Mesodermal cell (in vitro differentiated cells): ENCODE measurements at regions not wholly inside any gene's neighbourhood (a gene's known extent, or its start where the extent isn't known, plus 50 kb on each side); places are given as distances from the start of the nearest gene placed in this dataset.

ENCODE experiments used
- H3K27ac ChIP-seq: 2 replicates; pipeline ENCODE4 v1.7.0; 2013; ENCODE audit warnings: mild to moderate bottlenecking, low read depth, low read length, moderate library complexity; ENCODE audit not compliant: severe bottlenecking
- H3K36me3 ChIP-seq: 2 replicates; pipeline ENCODE4 v1.7.1; 2013; ENCODE audit warnings: mild to moderate bottlenecking, low read length, moderate library complexity; ENCODE audit not compliant: control insufficient read depth, insufficient read depth
- H3K4me1 ChIP-seq: one replicate; pipeline ENCODE4 v1.7.1; 2013; ENCODE audit warnings: mild to moderate bottlenecking, low read length; ENCODE audit not compliant: insufficient read depth, control insufficient read depth, poor library complexity, severe bottlenecking
- H3K4me3 ChIP-seq: 2 replicates; pipeline ENCODE4 v1.7.0; 2013; ENCODE audit warnings: low read length, control low read depth, mild to moderate bottlenecking; ENCODE audit not compliant: insufficient read depth, poor library complexity, severe bottlenecking; ENCODE audit errors: extremely low read depth
- H3K9me3 ChIP-seq: 2 replicates; pipeline ENCODE4 v1.7.1; 2013; ENCODE audit warnings: mild to moderate bottlenecking, low read length, moderate library complexity; ENCODE audit not compliant: control insufficient read depth
- WGBS, 2 experiments: methylation state at CpG; one replicate each; pipeline ENCODE4 v1.1.5; 2013; ENCODE audit warnings: missing lambda C conversion rate in 2 of 2; ENCODE audit not compliant: insufficient coverage in 2 of 2; 5-methylcytosine and 5-hydroxymethylcytosine counted together

DNA sequence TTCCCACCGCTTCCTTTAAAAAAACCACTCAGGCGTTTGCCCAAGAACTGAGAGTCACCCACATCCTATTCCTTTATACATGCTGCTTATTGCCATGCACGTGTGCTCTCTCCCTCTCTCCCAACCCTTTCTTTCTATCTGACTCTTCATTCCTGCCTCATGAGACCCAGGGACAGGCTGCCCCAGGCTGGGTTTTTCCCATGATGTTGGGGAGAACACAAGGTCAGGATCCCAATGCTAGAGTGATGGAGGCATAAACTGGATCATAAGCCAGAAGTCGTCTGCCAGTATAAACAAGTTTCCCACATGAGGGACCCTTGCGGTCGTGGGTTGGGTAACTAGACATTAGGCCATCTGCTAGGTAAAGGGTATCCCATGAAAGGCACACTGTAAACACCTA, 64.9 kb downstream of the CD2 start:
- no peaks in the 10 kb centered on the region for H3K9me3 ChIP-seq
- no peak overlapping the region for H3K4me3 ChIP-seq
- no peaks in the 10 kb centered on the region for H3K4me1 ChIP-seq
- WGBS, 2 experiments = 95 to 97% methylated on average over 3 to 6 of the region's 6 CpGs
- no peak overlapping the region for H3K27ac ChIP-seq
- H3K36me3 ChIP-seq = no peaks in the 10 kb centered on the region

DNA sequence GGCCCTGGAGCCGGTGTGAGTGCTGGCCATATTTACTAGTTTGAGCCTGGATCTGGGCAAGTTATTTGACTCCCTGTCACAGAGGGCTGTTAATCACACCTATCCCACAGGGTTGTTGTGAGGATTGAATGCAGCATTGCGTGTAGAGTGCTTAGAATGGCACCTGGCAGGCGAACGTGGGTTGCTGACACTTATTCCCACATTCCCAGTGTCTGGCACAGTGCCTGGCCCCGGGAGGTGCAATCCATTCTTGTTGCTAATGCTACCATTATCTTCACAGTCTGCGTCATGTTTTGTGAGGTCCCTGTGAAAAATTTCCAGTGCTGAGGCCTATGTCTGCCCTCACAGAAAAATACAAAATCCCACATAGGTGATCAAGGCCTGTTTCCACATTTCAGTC, 66.1 kb downstream of the CD2 start:
- Histone ChIP-seq H3K9me3 (no peaks in the 10 kb centered on the region), H3K27ac (no peak overlapping the region), H3K36me3 (no peaks in the 10 kb centered on the region), H3K4me1 (peaks cover 4% of the 10 kb centered on the region), H3K4me3 (no peak overlapping the region)
- 82 to 90% methylated on average over 2 to 5 of the region's 6 CpGs for WGBS, 2 experiments

DNA sequence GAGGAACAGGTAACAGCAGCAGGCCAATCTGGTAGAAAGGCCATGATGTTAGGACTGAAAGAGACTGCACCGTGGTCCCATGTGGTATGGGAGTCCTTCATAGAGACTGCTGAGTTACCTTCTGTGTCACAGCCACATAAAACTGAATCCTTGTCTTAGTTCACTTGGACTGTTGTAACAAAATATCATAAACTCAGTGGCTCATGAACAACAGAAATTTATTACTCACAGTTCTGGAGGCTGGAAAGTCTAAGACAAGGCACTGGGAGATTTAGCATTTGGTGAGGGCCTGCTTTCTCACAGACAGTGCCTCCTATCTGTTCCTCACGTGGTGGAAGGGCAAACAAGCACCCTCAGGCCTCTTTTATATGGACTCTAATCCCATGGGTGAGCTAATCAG, 67.5 kb downstream of the CD2 start:
- Histone ChIP-seq H3K4me3 (no peak overlapping the region), H3K27ac (no peak overlapping the region), H3K36me3 (no peaks in the 10 kb centered on the region), H3K4me1 (peaks cover 16% of the 10 kb centered on the region), H3K9me3 (no peaks in the 10 kb centered on the region)
- 100% methylated on average over 1 of the region's 2 CpGs; no CpG with 5 or more reads in 1 of the 2 experiments for WGBS, 2 experiments

DNA sequence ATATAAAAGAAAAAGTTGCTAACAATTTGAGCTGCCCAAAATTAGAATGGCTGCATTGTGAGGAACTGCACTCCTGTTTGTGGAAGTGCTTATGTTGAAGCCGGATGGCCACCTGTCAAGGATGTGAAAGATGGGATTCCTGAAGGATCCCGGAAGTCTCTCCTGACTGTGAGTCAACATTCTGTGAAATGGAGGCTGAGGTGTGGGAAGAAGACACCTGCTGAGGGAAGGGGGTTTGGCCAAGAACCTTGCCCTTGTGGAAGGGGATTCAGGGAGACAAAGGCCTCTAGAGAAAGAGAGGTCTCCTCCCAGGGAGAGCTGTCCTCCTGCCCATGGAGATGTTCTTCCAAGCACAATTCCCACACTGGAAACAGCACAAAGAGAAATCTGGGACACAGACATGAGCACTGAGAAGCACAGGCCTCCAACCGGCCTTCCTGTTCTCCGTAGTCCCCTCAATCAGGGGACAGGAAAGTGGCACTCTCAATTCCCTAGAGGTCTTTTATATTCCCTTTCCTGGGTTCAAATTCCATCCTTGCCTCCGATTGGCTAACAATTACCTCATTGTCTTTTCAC, 70.5 kb downstream of the CD2 start:
- WGBS, 2 experiments = 82 to 85% methylated on average over 5 of the region's 5 CpGs
- Histone ChIP-seq H3K9me3 (no peaks in the 10 kb centered on the region), H3K4me3 (no peak overlapping the region), H3K36me3 (no peaks in the 10 kb centered on the region), H3K27ac (no peak overlapping the region), H3K4me1 (peaks cover 26% of the 10 kb centered on the region)

DNA sequence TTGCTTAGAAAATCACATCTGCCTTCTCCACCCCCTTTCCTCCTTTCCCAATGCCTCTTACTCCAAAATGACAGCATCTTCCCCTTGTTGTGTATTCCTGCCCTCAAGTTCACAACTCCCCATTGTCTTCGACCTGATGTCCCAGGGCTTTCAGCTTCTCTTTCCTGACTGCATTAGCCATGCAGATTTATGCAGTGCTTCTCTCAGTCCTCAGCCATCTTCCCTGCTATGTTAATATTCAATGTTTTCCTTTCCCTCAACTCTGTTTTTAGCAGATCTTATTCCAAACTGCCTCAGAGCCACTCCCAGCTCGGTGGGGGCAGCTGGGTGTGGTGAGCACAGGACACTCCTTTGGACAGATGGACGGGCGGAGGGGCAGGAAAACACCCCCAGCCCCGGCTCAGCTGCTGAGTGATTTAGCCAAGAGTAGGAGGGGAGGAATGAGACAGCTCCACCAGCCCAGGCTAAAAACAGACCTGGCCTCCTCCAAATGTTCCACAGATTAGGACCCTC, 71.0 kb downstream of the CD2 start:
- Histone ChIP-seq H3K9me3 (no peaks in the 10 kb centered on the region), H3K36me3 (no peaks in the 10 kb centered on the region), H3K27ac (no peak overlapping the region), H3K4me1 (peaks cover 26% of the 10 kb centered on the region), H3K4me3 (no peak overlapping the region)
- 77 to 78% methylated on average over 3 to 4 of the region's 5 CpGs for WGBS, 2 experiments

DNA sequence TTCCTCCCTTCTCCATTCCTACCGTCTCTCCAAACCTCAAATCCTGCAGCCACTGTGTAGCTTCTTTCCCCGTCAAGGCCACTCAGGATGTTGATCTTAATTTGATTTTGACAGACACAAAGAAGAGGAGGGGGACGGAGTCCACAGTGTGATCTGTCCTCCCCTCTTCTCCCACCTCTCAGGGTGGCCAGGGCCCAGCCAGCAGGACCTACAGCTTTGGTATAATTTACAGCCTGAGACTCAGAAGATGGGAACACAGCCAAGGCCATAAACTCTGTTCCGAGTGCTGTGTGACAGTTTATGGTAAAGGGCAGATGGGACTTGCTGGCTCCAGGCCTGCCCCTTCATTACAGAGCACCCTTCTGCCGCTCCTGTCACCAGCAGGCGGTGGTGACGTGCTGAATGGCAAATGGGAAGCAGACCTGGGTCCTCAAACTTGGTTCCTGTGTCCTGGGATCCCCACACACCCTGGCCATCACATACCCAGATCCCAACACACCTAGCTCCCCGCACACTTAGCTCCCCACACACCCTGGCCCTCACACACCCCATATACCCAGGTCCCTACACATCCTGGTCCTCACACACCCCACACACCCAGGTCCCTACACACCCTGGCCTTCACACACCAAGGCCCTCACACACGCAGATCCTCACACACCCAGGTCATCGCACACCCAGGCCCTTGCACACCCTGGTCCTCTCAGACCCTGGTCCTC, 71.6 kb downstream of the CD2 start:
- Histone ChIP-seq H3K4me1 (peaks cover 26% of the 10 kb centered on the region), H3K4me3 (no peak overlapping the region), H3K27ac (no peak overlapping the region), H3K36me3 (no peaks in the 10 kb centered on the region), H3K9me3 (no peaks in the 10 kb centered on the region)
- WGBS, 2 experiments = 87 to 95% methylated on average over 3 to 6 of the region's 10 CpGs

DNA sequence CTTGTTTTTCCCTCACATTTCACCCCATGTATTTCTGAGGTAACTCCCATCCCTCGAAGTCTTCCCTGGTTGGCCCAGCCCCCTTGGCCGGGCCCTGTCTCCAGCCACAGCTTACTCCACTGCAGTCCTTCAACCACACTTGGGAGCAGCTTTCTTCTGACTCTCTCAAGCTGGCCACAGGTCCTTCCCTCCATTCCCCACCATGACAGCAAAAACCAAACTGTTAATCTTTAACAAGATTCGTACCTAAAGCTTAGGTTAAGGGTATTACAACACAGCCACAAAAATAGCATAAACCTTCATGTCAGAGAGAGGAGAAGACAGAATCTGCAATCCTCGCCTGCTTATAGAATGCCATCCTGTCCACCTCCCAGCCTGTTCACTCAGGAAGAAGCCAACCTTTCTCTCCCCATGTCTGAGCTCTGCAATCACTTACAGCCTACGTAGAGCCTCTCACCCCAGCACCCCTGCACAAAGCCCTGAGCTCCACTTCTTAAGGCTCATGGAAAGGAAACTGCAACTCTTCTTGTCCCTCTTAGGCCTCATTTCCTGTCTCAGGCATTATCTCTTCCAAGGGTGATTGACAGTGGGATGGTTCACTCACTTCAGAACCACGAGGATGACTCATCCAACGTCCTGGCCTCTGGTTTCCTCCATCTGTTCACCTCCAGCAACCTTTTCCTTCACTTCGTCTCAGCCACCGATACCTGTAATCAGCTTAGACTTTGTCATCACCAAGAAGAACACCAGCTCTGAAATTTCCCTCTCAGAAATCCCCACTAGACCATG, 72.8 kb downstream of the CD2 start:
- Histone ChIP-seq H3K9me3 (no peaks in the 10 kb centered on the region), H3K4me1 (peaks cover 26% of the 10 kb centered on the region), H3K4me3 (no peak overlapping the region), H3K27ac (peak overlapping the region; percentile 42), H3K36me3 (no peaks in the 10 kb centered on the region)
- 62 to 69% methylated on average over 8 to 9 of the region's 9 CpGs for WGBS, 2 experiments

DNA sequence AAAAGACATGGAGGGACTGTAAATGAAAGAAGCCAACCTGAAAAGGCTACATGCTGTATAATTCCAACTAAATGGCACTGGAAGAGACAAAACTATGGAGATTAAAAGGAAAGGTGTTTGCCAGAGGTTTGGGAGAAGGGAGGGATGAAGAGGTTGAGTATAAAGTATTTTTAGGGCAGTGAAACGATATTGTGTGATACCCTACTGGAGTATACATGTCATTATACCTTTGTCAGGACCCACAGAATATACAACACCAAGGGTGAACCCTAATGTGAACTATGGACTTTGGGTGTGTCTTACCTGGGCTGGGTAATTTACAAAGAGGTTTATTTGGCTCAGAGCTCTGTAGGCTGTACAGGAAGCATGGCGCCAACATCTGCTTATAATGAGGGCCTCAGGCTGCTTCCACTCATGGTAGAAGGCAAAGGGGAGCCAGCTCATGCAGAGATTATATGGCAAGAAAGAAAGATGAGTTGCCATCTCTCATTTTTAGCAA, 73.4 kb downstream of the CD2 start:
- Histone ChIP-seq H3K27ac (no peak overlapping the region), H3K36me3 (no peaks in the 10 kb centered on the region)
- WGBS, 2 experiments = no CpG with 5 or more reads among the region's 2 CpGs

DNA sequence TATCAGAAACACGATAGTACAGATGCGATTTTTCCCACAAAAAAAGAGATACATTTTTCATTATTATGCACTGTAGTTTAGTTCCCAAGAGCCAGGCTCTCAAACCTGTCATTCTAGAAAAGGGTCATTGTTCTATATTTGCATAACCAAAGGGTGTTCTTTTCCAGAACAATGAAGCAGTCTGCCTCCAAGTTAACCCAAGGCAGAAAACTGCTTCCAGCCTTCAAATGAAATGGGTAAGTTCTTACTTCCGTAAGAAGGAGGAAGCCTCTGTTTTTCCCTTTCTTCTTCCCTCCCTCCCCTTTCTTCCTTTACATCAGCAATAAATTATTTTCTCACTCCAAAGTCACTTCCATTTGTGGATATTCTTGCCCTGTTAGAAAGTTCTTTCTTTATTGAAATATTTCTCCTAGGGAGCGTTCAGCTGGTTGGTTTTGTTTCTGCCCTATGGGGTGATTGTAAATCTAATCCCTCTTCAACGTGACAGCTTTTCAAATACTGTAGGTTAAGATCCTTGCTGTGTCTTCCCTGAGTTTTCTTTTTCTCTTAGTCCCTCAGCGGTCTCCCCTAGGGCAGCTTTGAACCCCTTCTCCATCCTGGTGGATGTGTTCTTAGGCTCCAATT, 77.3 kb upstream of the PTGFRN start:
- Histone ChIP-seq H3K36me3 (no peaks in the 10 kb centered on the region), H3K4me1 (peaks cover 8% of the 10 kb centered on the region), H3K4me3 (no peak overlapping the region), H3K9me3 (no peaks in the 10 kb centered on the region), H3K27ac (no peak overlapping the region)
- 70% methylated on average over 2 of the region's 6 CpGs; no CpG with 5 or more reads in 1 of the 2 experiments for WGBS, 2 experiments

More for the DNA sequence above, 73.4 kb downstream of the CD2 start:
- Histone ChIP-seq H3K4me1 (peaks cover 26% of the 10 kb centered on the region), H3K9me3 (no peaks in the 10 kb centered on the region), H3K4me3 (no peak overlapping the region)

DNA sequence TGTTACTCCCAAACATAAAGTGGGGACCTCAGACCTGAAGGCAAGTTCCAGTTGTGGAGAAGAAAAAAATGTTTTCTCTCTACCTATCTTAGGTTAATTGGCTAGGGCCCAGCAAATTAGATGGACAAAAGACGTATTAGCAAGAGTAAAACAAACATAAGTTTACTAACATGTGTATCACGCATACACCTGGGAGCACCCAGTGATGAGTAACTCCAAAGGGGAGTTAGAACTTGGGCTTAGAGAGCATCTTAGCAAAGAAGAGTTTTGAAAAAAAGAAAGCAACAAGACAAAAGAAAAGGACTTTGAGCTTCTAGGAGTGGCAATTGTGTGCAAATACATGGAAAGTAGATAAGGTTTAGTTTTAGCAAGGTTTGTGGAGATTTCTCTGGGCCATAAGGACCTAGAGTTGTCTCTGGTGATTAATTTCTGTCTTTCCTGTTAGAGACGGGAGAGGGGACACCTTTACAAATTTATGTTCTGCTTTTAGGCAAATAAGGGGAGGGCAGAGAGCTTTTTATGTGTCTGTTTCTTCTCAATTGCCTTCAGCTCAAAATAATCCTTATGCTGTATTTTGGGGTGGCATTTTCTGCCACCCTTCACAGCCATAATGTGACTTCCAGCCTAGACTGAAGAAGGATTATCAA, 76.7 kb upstream of the PTGFRN start:
- no peaks in the 10 kb centered on the region for H3K9me3 ChIP-seq
- H3K36me3 ChIP-seq = no peaks in the 10 kb centered on the region
- no peak overlapping the region for H3K27ac ChIP-seq
- H3K4me1 ChIP-seq = peaks cover 4% of the 10 kb centered on the region
- H3K4me3 ChIP-seq = no peak overlapping the region
- 86 to 100% methylated on average over 1 of the region's 3 CpGs for WGBS, 2 experiments
